ENCODE measurements at regions not wholly inside any gene's neighbourhood (a gene's known extent, or its start where the extent isn't known, plus 50 kb on each side); places are given as distances from the start of the nearest gene placed in this dataset.

DNA sequence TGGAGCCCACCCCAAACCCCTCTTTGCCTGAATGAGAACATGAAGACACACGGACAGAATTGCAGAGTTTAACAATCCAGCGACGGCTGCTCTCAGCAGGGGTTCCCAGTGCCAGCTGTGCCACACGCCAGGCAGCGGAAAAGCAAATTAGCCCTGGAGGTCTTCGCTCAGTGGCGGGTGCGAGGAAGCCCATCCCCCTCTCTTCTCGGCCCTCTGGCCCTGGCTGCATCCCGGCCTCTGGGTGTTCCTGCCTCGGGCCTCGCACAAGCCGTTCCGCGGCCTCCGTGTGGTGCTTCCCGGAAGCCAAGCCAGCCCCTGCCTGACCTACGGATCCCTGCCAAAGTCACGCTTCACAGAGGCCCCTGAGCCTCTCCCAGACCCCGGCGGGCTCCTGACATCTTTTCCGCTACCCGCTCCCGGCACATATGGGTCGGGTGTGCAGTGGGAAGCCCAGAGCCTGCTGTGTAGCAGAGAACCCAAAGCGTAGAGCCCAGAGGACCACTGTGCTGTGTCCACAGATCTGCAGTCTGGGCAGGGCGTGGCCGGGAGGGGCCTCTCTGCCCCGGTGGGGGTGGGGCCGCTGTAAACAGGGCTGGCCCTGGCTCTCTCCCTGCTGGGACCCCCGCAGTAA, 70.7 kb upstream of the GALNT9 start:
- TF ChIP-seq, protein P1, sequence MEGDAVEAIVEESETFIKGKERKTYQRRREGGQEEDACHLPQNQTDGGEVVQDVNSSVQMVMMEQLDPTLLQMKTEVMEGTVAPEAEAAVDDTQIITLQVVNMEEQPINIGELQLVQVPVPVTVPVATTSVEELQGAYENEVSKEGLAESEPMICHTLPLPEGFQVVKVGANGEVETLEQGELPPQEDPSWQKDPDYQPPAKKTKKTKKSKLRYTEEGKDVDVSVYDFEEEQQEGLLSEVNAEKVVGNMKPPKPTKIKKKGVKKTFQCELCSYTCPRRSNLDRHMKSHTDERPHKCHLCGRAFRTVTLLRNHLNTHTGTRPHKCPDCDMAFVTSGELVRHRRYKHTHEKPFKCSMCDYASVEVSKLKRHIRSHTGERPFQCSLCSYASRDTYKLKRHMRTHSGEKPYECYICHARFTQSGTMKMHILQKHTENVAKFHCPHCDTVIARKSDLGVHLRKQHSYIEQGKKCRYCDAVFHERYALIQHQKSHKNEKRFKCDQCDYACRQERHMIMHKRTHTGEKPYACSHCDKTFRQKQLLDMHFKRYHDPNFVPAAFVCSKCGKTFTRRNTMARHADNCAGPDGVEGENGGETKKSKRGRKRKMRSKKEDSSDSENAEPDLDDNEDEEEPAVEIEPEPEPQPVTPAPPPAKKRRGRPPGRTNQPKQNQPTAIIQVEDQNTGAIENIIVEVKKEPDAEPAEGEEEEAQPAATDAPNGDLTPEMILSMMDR (IDR thresholded peaks at IDR 0.05; ENCODE audit: extremely low read depth, missing control alignments) = no peak
- DNase-seq (ENCODE audit: low spot score) = no peak

DNA sequence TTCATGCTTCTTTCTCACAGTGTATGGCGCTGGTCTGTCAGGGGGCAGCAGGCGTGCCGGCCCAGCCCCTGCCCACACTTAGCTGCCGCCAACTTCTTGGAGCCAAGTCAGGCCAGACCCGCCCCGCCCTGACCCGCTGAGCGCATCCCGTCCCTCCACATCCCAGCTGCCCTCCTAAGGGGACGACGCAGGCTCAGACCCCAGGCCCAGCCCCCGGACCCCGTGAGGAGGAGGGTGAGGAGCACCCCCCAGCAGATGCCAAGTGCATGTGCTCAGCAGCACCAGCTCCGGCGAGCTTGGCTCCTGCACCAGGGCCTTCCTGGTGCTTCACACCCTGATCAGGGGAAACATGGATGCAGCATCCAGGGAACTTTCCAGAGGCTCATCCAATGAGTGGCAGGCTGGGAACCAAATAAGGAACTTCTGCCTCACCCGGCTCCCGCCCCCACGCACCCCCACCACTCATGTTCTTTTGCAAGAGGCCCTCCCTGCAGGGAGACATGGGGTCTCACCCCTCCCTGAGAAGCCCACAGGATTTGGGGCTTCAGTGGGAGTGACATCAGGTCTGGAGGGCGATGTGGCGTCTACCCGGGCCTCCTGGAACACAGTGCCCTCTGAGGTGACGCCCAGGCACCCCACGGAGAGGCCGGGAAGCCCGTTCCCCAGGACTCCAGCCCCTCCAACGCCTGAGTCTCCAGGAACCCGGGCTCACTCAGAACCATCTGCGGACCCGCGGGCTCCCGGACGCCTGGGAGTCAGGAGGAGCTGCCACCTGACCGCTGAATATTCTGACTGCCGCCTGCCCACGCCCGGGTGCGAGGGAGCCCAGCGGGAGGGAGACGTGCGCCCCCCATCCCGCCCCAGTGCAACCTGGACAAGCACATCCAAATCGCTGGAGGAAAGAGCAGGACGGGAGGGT, 70.0 kb upstream of the GALNT9 start:
- no peak for DNase-seq (ENCODE audit: low spot score)
- TF ChIP-seq, protein P1 (IDR thresholded peaks at IDR 0.05; ENCODE audit: extremely low read depth, missing control alignments) = no peak

DNA sequence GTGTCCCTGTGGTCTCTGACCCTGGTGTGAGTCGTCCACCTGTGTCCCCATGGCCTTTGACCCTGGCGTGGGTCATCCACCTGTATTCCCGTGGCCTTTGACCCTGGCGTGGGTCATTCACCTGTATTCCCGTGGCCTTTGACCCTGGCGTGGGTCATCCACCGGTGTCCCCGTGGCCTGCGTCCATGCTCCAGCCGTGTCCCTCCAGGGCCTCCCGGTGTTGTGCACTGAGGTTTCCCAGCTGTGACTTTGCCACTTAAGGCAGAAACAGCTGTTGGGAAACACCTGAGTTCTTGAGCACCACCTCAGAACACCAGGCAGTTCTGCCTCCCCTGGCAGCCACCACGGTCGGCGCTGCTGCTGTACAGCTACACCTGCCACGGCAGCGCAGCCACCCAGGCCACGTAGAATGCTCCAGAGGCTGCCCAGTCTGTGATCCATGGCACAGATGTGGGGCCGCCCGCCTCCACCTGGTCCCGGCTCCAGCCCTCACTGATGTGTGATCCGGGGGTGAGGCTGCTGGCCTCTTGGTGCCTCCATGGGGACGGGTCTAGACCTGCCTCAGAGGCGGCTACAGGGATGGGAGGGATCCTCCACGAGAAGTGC, 69.1 kb upstream of the GALNT9 start:
- DNase-seq (ENCODE audit: low spot score) = no peak
- TF ChIP-seq, protein P1 (IDR thresholded peaks at IDR 0.05; ENCODE audit: extremely low read depth, missing control alignments) = no peak

DNA sequence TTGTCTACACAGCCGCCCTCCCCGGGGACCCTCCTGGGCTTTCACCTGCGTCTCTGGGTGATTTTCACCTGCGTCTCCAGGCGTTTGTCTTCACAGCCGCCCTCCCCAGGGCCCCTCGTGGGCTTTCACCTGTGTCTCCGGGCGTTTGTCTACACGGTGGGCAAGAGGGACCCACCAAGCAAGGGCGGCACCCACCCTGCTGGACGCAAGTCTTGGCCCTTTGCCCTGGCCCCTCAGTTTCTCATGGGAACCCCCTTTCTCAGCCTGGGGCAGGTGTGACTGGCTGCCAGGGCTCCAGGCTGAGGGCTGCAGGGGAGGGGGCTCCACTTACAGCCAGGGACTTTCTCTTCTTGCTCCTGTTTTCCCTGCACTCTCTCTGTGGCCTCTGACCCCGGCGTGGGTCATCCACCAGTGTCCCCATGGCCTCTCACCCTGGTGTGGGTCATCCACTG, 68.6 kb upstream of the GALNT9 start:
- TF ChIP-seq, protein P1 (IDR thresholded peaks at IDR 0.05; ENCODE audit: extremely low read depth, missing control alignments) = no peak
- DNase-seq (ENCODE audit: low spot score) = no peak

DNA sequence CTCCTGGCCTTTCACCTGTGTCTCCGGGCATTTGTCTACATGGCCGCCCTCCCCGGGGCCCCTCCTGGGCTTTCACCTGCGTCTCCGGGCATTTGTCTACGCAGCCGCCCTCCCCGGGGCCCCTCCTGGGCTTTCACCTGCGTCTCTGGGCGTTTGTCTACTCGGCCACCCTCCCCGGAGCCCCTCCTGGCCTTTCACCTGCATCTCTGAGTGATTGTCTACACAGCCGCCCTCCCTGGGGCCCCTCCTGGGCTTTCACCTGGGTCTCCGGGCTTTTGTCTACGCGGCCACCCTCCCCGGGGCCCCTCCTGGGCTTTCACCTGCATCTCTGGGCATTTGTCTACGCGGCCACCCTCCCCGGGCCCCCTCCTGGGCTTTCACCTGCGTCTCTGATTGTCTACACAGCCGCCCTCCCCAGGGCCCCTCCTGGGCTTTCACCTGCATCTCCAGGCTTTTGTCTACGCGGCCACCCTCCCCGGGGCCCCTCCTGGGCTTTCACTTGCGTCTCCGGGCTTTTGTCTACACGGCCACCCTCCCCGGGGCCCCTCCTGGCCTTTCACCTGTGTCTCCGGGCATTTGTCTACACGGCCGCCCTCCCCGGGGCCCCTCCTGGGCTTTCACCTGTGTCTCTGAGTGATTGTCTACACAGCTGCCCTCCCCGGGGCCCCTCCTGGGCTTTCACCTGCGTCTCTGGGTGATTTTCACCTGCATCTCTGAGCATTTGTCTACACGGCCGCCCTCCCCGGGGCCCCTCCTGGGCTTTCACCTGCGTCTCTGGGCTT, 68.0 kb upstream of the GALNT9 start:
- no peak for DNase-seq (ENCODE audit: low spot score)
- TF ChIP-seq, protein P1 (IDR thresholded peaks at IDR 0.05; ENCODE audit: extremely low read depth, missing control alignments) = no peak

DNA sequence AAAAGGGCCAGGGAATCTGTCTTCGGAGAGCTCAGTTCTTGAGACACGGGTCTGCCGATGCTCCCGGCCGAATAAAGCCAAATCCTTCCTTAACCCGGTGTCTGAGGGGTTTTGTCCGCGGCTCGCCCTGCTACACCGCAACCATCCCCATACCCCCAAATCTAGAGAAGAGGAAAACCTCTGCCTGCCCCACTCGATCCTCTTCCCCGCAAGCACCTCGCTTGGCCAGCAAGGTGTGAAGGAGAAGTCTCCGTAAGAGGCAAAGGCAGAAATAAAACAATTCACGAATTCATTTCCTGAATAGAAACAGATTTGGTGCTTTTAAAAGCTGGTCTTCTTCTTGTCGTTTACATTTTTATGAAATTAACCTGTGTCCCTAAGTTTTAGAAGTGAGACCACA, 67.3 kb upstream of the GALNT9 start:
- no peak for DNase-seq (ENCODE audit: low spot score)
- TF ChIP-seq, protein P1 (IDR thresholded peaks at IDR 0.05; ENCODE audit: extremely low read depth, missing control alignments) = no peak

Measured in GM20000 (cell line).